ENCODE measurements at regions not wholly inside any gene's neighbourhood (a gene's known extent, or its start where the extent isn't known, plus 50 kb on each side); places are given as distances from the start of the nearest gene placed in this dataset.
A peak's percentile ranks its signal among the peaks of the same experiment; 100 is the strongest.

GRCh38 chr20:4569092-4569491 is 117.2 kb upstream of the PRNP start:
- Histone ChIP-seq H3K79me1 (ENCODE audit: insufficient read depth, low read depth, low read length, poor library complexity, severe bottlenecking) (no peaks in the 10 kb centered on the region), H2BK12ac (ENCODE audit: insufficient read length, low read depth, low read length) (no peak overlapping the region), H4K8ac (replicated peaks; ENCODE audit: insufficient read length, low read depth, low read length) (no peak overlapping the region), H3K18ac (ENCODE audit: insufficient read length, low read depth, low read length) (no peak overlapping the region), H2BK20ac (ENCODE audit: low read depth, low read length, poor library complexity, severe bottlenecking) (no peak overlapping the region), H3K4me1 (ENCODE audit: insufficient read depth, low read length) (no peaks in the 10 kb centered on the region; the same call in 1 of the 2 replicates), H4K91ac (ENCODE audit: insufficient read length, low read depth, low read length) (no peak overlapping the region), H2BK120ac (ENCODE audit: low read depth, low read length, poor library complexity, severe bottlenecking) (no peak overlapping the region), H4K20me1 (ENCODE audit: control insufficient read depth, insufficient read depth, insufficient read length) (no peaks in the 10 kb centered on the region), H3K4ac (ENCODE audit: low read depth, low read length) (no peak overlapping the region), H3K23me2 (ENCODE audit: insufficient read length, low read depth, low read length, poor library complexity, severe bottlenecking) (no peaks in the 10 kb centered on the region), H4K5ac (ENCODE audit: insufficient read length, low read depth, low read length) (no peak overlapping the region), H3K23ac (ENCODE audit: insufficient read length, low read depth, low read length) (no peak overlapping the region), H2AK5ac (ENCODE audit: insufficient read length, low read length) (no peak overlapping the region), H3K56ac (ENCODE audit: insufficient read length, low read depth, low read length) (no peak overlapping the region), H2BK15ac (ENCODE audit: low read depth, low read length) (no peak overlapping the region), H2BK5ac (ENCODE audit: insufficient read length, low read length) (no peak overlapping the region), H3K79me2 (ENCODE audit: insufficient read depth, low read length) (no peaks in the 10 kb centered on the region), H3K4me2 (ENCODE audit: insufficient read depth, insufficient read length, low read length) (no peak overlapping the region), H3K27ac (ENCODE audit: insufficient read length, low read depth, low read length) (no peak overlapping the region), H3K9ac (ENCODE audit: extremely low read depth, insufficient read length, low read length) (no peak overlapping the region), H3K9me3 (ENCODE audit: control insufficient read depth, low read depth, low read length) (no peaks in the 10 kb centered on the region), H3K27me3 (ENCODE audit: insufficient read depth, low read length) (no peaks in the 10 kb centered on the region), H3T11ph (ENCODE audit: low read length) (no peak overlapping the region), H2AFZ (ENCODE audit: low read length) (no peak overlapping the region), H3K14ac (ENCODE audit: insufficient read depth, low read length) (no peak overlapping the region)
- Mint-ChIP-seq H3K9me3 (peaks cover 0 to 1% of the 10 kb centered on the region in 2 experiments; a peak in 2 of 5 replicates), H3K4me3 (no peak overlapping the region), H3K27ac (no peak overlapping the region; a peak in 1 of 7 replicates), H3K27me3 (ENCODE audit: low read depth) (peaks cover 11% of the 10 kb centered on the region), H3K36me3 (ENCODE audit: insufficient read depth in 1 of 3, low read depth in 3 of 3) (no peaks in the 10 kb centered on the region), H3K4me1 (peaks cover 11 to 17% of the 10 kb centered on the region in 2 experiments)
- no peak for DNase-seq
- no CpG with 5 or more reads among the region's 2 CpGs for WGBS (ENCODE audit: extremely low coverage, insufficient read length, low lambda C conversion rate)
- TF ChIP-seq CTCF (conservative IDR thresholded peaks at IDR 0.05), result peak; percentile 62

Measured in H9 (cell line).